Left lobe of liver (tissue), 2 donors: ENCODE measurements at regions not wholly inside any gene's neighbourhood (a gene's known extent, or its start where the extent isn't known, plus 50 kb on each side); places are given as distances from the start of the nearest gene placed in this dataset.
"Not testable (repeated sequence)": the region's sequence is repeated elsewhere in the genome, so short reads cannot be mapped to it uniquely, and the experiment has no call there.

Experiments used
- ATAC-seq: fragments of 200-7000 bp; cut with Tn5 transposase; one replicate; pipeline ENCODE4 v1.9.1; 2020; ENCODE audit warnings: mild to moderate bottlenecking, moderate library complexity
- DNase-seq: peaks from one replicate; pipeline ENCODE4 v3.0.0-alpha.2; 2020; ENCODE audit warnings: low spot score
- donor health status: DM: no; HTN: no; CAD: no; lungs with moderate emphysema.
- donor health status: DM: no; HTN: yes; CAD: no.

DNA sequence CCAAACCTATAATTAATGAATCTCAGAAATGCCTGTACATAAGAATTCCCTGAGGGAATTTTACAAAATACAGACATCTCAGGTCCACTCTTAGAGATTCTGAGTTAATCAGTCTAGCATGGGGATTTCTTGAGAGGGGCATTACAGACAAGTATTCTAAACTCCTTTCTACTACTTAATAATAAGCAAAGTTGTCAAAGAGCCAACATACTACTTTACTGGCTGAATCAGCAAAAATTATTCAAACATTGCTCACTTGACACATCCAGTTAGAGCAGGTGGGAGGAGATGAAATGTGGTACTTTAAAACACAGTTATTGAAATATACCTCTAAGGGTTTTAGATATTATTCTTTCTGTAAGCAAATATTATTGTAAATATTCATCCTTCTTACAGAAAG, 1164.7 kb downstream of the CDY2B start:
- DNase-seq (no peak), ATAC-seq (no peak)

DNA sequence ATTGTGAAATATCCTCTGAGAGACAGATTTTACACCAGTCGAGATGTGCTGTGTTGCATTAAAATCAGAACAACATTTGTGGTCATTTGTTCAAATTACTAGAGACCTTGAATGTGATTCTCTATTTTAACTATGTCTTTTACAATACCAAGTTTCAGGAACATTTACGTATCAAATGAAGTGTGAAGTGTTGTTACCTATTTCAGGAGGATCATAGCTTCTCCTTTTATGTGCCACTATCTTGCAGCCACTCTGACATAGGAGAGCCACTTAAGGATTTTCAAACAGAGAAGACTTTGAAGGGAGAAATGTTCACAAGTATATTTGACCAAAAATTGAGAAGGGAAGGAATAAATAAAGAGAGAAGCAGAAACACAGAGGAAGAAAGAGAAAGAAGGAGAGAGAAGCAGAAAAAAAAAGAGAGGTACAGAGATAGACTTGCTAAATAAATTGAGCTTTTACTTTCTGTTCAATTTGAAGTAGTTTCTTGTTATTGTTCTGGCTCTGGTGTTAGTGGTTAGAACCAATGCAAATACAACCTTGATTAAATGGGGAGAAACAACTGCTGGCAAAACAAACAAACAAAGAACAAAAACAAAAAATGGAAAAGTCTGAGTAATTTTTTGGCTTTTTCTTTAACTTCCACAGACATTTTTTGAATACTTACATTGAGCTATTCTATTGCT, 1206.8 kb downstream of the CDY2B start:
- no peak for ATAC-seq
- DNase-seq: no peak

DNA sequence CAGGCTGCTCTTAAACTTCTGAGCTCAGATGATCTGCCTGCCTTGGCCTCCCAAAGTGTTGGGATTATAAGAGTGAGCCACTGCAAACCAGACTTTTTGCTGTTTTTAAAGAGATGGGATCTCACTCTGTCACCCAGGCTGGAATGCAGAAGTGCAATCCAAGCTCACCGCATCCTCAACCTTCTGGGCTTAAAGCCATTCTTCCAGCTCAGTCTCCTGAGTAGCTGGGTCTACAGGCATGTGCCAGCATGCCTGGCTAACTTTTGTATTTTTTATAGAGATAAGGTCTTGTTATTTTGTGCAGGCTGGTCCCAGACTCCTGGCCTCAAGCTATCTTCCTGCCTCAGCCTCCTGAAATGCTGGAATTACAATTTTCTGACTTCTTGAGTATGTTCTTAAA, 1211.6 kb downstream of the CDY2B start:
- DNase-seq: no peak

DNA sequence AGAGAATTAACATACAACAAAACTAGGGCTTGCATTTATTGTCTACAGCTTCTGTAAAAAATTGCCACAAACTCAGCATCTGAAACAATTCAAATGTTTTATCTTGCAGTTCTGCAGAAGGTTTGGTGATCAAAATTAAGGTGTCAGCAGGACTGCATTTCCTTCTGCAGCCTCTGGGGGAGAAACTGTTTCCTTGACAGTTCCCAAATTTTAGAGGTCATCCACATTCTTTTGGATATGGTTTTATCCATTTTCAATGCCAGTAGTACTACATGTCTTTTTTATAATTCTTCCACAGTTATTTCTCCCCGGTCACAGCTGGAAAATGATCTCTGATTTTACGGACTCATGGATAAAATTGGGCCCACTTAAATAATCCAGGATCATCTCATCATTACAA, 1217.3 kb downstream of the CDY2B start:
- DNase-seq: no peak
- ATAC-seq: no peak

More for the DNA sequence above, 1211.6 kb downstream of the CDY2B start:
- ATAC-seq: no peak

DNA sequence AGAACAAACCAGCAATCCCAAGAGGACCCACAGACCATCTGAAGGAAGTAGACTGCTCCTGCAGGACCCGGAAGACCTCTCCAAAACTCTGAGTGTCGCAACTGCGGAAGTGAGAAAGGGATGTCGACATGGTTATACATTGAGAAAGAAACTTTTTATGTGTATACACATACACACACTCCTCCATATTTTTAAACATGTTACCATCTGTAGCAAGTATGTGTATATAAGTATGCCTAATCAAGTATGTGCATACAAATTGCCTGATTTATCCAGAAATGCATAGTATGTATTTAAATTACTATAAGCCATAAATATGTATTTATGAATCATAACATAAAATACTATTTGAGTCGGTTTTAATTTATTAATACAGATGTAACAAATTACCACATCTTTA, 1220.7 kb downstream of the CDY2B start:
- ATAC-seq: no peak

DNA sequence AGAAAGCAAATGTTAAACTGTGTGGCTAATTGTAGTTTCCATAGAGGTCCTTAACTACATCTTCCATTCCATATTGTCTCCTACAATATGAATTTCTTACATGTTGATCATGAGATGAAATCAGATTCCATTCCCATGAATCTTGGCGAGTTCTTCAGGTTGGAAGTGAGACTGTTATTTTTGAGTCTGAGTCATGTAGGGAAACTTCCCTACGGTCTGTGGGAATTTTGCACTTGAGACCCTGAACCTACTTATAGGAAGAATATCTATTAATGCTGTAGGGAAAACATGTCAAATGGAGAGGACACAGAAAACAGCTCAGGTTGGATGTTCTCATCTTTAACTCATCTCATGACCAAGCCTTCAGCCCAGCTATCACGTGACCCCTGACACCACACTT, 1226.0 kb downstream of the CDY2B start:
- no peak for ATAC-seq

More for the DNA sequence above, 1220.7 kb downstream of the CDY2B start:
- DNase-seq: no peak

DNA sequence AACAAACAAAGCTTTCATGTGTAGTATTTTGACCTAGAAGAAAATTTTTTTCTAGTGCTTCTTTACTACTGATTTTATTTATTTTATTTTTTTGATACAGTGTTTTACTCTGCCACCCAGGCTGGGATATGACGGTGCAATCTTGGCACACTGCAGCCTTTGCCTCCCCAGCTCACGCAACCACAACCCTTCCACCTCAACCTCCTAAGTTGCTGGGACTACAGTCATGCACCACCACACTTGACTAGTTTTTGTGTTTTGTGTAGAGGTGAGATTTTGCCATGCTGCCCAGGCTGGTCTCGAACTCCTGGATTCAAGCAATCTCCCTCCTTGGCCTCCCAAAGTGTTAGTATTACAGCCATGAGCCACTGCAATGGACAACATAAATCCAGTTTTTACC, 1234.0 kb downstream of the CDY2B start:
- ATAC-seq: no peak

More for the DNA sequence above, 1226.0 kb downstream of the CDY2B start:
- DNase-seq: no peak

DNA sequence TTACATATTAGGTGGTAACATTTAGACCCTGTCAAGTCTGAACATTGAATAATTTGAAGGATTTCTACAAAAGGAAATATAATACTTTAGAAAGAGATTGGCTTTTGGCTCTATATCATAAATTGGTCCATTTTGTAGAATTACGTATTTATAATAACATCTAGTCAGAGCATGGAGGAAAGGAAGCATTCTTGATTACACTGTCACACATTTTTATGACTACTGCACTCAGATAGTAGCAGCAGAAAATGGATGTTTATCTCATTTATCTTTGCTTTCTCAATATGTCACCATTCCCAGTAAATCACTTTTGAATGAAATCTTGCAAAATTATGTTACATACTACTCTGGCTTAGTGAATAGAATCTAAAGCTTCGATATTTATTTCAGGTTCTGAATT, 1234.6 kb downstream of the CDY2B start:
- ATAC-seq (no peak), DNase-seq (no peak)

More for the DNA sequence above, 1234.0 kb downstream of the CDY2B start:
- no peak for DNase-seq

DNA sequence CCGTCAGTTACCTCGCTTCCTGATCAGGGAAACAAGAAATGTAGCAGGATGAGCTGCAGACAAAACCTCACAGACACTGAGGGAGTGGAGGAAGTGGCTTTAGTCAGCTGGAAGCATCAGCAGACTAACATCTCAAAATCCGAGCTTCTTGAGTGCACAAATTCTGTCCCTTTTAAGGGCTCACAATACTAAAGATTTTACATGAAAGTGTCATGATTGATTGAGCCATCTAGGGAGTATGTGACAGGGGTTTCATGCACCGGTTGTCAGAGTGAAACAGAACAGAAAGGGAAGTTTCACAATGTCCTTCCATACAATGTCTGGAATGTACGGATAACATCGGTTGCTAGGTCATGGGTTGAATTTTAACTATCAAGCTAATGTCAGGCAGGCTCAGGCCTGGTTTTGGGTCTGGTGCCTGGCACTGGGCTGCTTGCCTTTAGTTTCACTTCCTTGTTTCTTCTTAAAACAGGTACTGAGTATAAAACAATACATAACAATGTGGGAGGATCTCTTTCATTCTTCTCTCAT, 1235.7 kb downstream of the CDY2B start:
- no peak for DNase-seq

DNA sequence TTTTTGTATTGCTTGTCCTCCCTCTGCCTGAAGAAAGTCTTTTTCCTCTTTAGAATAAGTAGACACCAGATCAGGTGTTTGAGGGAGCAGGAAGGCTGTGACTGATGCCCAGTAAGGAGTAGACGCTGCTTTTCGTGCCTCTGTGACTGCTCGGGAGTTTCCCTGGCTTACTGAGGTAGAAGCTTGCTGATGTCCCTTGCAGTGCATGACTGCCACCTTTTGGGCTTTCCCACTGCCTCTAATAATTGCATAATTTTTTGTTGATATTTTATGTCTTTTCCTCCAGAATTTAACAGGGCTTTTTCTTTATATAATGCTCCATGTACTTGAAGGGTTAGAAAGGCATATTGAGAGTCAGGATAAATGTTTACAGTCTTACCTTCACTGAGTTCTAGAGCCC, 1240.2 kb downstream of the CDY2B start:
- DNase-seq: no peak
- peak; percentile 51 for ATAC-seq

More for the DNA sequence above, 1235.7 kb downstream of the CDY2B start:
- no peak for ATAC-seq

DNA sequence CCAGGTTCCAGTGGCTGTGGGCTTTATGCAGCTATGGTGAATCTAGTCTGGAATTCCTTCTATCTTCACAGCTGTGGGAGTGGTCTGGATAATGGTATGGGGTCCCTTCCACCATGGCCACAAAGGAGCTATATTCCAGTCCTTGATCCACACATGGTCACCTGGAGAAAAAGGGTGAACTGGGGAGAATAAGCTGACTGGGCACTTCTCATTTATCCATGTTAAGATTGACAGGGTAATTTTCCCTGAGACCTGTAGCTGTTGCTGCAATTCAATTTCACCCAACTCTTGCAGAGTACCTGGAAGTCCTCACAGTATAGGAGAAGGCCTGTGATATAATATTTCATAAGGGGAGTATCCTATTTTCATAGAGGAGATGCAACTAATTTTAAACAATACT, 1241.3 kb downstream of the CDY2B start:
- ATAC-seq, DNase-seq: not testable (repeated sequence)

DNA sequence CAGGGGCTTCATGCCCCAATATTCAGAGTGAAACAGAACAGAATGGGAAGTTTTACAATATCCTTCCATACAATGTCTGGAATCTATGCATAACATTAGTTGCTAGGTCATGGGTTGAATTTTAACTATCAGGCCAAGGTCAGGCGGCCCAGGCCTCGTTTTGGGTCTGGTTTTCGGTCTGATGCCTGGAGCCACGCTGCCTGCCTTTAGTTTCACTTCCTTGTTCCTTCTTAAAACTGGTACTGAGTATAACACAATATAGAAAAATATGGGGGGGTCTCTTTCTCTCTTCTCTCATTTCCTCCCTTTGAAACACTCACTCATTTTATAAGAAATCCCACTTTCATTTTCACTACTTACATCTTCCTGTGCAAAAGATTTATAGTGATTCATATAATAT, 1243.8 kb downstream of the CDY2B start:
- peak; percentile 59 for ATAC-seq
- DNase-seq: no peak

DNA sequence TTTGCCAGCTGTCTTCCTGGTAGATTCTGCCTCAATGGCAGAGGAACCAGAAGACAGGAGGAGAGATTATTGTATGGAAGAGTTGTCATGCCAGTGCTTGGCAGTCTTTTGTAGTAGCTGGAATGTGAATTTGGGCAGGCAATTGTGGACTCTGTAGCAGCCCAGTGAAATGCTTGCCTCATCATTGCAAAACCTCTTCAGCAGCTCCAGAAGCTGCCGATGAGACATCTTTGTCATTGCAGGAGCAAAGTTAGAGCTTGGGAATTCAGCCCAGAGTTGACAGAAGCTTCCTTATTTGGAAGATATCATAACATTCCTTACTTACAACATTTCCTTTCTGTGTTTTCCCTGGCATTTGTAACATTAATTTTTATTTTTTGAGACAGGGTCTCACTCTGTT, 1250.9 kb downstream of the CDY2B start:
- ATAC-seq (no peak), DNase-seq (no peak)

DNA sequence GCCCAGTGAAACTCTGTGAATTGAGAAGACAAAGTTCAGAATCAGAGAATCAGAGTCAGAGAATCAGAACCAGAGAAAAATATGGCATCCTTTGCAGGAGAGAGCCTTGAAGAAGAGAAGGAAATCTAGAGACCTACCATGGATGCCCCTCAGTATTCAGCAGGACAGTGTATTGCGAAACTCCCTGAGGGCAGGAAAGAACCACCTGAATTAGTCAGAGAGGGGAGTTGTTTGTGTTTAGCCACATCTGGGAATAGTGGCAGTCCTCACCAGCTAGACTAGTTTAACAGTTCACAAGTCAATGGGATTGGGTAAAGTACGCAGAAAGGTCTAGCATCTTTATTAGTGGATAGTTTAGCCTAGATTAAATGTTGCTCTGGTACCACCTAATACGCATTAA, 1252.9 kb downstream of the CDY2B start:
- no peak for DNase-seq
- no peak for ATAC-seq

DNA sequence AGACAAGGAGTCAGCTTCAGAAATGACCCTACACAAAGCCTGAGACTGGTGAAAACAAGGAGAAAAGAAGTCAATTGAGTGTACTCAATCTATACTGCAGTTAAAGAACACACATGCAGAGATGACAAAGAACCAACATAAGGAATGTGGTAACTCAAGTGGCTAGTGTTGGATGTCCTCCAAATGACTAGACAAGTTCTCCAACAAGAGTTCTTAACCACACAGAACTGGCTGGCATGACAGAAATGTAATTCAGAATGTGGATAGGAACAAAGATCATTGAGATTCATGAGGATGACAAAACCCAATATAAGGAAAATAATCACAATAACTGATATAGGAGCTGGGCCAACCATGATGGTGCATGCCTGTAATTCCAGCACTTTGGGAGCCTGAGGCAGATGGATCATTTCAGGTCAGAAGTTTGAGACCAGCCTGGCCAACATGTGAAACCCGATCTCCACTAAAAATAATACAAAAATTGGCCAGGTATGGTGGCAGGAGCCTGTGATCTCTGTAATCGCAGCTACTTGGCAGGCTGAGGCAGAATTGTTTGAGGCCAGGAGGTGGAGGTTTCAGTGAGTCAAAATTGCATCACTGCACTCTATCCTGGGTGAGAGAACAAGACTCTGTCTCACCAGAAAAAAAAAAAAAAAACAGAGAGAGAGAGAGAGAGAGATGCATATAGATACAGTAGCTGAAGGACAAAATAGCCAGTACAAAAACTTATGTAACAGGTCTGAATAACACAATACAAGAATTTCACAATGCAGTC, 1263.6 kb downstream of the CDY2B start:
- ATAC-seq (no peak), DNase-seq (no peak)

DNA sequence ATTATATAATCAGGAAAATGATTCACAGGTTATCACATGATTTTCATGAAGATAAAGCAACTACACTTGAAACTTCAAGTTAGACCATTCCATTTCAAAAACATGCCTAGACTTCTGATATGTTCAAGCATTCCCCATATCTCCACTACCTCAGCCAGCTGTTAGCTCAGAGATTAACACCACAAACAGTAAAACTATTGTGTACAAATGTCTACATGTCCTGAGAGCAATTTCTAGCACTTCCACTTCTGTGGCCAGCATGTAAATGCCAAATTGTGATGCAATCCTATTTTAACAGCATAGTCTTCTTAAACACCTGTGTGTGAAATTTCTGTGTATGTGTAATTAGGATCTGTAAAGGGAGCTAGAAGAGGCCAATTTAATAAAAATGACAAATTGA, 1271.3 kb downstream of the CDY2B start:
- DNase-seq: no peak
- no peak for ATAC-seq

DNA sequence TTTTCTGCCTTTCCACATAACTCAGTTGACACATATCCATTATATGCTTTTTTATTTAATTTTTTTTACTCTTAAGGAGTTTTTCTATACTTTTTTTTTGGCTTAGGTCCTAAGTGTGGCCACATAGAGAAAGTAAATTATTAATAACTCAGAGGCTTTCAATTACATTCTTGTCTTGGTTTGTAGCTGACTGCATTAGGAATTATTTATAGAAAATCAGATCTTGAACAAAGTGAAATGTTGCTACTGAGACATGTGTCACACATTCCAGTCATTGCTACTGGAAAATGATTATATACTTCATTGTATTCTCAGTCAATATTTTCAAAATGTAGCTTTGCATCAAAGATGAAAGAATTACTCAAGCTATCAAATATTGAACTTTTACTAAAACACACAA, 1277.9 kb downstream of the CDY2B start:
- ATAC-seq: no peak
- no peak for DNase-seq

DNA sequence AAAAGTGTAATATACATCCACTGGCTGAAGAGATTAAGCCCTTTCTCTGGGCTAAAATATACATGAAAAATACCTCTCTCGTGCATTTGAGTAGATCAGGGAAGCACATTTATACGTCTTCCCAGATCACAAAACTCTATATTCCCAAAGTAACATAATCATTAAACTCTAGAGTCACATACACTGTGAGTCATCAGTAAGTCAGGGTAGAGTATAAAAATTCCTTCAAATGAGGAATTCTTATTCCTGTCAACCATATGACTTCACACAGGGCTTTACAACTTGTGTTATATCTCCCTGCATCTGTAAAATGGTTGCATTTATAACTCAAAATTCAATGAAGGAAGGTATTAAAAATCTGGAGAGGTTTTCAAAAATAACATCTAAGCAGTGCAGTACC, 1278.4 kb downstream of the CDY2B start:
- ATAC-seq (no peak), DNase-seq (no peak)

DNA sequence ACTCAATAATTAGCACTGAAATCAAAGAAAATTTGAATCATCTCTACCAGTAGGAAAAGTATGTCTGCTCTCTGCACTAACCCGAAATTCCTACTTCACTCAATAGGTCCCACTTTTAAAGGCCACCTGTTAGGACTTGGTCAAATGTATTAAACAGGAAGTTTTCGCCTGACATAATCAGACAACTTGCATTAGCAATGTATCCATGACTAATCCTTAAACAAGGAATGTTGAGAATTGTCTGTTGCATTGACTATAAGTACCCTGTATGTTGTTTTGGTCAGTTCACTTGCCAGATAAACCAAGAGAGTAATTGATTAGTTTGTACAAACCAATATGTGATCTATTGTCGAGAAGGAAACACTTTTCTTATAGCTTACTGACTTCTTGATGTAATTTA, 1308.0 kb downstream of the CDY2B start:
- ATAC-seq (no peak), DNase-seq (no peak)

DNA sequence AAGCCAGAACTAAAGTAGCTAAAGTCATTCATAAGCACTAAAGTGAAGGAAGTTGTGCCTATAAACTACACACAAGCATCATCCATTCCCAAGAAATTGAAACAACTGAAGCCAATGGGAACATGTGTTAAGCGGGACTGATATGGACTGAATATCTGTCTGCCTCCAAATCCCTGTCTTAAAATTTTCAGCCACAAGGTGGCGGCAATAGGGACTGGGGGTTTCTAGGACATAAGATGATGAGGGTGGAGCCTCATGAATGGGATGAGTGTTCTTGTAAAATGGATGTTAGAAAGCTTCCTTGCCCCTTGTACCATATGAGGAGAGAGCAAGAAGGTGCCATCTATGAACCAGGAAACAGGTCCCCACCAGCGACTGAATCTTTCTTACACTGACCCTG, 1317.5 kb downstream of the CDY2B start:
- no peak for DNase-seq
- ATAC-seq: peak; percentile 37

DNA sequence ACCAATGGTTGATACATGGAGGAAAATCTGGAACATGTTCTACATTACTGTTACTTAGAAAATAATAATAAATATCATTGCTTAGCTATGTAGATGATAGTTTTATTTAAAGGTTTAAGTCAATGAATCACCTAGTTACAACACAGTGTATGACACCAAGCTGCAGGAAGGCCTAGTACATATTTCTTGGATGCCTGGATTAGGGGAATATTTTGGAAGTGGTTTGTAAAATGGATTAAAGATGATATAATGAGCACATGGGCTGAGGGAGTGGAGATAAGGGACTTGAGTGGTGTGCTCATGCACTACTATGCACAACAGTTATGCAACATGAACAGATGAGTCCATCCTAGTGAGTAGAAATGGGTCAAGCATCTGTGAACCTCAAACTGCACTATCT, 1358.0 kb downstream of the CDY2B start:
- no peak for ATAC-seq

DNA sequence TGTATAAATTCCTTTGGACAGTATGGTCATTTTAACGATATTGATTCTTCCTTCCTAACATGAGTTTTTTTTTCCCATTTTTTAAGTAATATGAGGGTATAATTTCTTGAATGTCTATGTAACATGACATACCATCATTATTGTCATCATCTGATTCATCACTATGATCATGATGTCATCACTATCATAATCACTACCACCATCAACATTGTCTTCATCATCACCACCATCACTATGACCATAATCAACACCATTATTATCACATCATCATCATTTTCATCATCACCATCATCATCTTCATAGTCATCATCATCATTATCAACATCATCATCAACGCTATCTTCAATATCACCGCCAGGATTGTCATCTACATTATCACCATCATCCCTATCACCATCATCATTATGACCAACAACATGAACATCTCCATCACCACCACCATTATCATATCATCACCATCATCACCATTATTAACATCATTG, 1377.2 kb downstream of the CDY2B start:
- DNase-seq (no peak), ATAC-seq (no peak)

More for the DNA sequence above, 1358.0 kb downstream of the CDY2B start:
- no peak for DNase-seq
